H7 (cell line): ENCODE measurements at regions not wholly inside any gene's neighbourhood (a gene's known extent, or its start where the extent isn't known, plus 50 kb on each side); places are given as distances from the start of the nearest gene placed in this dataset.

ENCODE experiments used
- DNase-seq: peaks from one replicate; pipeline ENCODE4 v3.0.0; 2012
- H3K27me3 ChIP-seq: 2 replicates; pipeline ENCODE4 v1.6.0; 2011; ENCODE audit warnings: mild to moderate bottlenecking, low read length; ENCODE audit not compliant: control insufficient read depth, insufficient read depth
- H3K36me3 ChIP-seq: replicated peaks from 2 replicates; pipeline ENCODE4 v1.5.1; 2011; ENCODE audit warnings: low read length; ENCODE audit not compliant: control insufficient read depth, insufficient read depth
- H3K4me3 ChIP-seq: 2 replicates; pipeline ENCODE4 v1.5.1; 2011; ENCODE audit warnings: low read depth, mild to moderate bottlenecking, control low read depth, low read length, moderate library complexity; ENCODE audit not compliant: insufficient read depth

GRCh38 chr12:32033406-32033805 is 73.2 kb upstream of the BICD1 start:
- no peaks in the 10 kb centered on the region for H3K36me3 ChIP-seq
- no peaks in the 10 kb centered on the region for H3K27me3 ChIP-seq
- DNase-seq: no peak
- no peak overlapping the region for H3K4me3 ChIP-seq

- no peak for DNase-seq
- H3K4me3 ChIP-seq: no peak overlapping the region
- no peaks in the 10 kb centered on the region for H3K27me3 ChIP-seq
- no peaks in the 10 kb centered on the region for H3K36me3 ChIP-seq
Measured at GRCh38 chr12:32034045-32034444, 72.6 kb upstream of the BICD1 start.

DNA sequence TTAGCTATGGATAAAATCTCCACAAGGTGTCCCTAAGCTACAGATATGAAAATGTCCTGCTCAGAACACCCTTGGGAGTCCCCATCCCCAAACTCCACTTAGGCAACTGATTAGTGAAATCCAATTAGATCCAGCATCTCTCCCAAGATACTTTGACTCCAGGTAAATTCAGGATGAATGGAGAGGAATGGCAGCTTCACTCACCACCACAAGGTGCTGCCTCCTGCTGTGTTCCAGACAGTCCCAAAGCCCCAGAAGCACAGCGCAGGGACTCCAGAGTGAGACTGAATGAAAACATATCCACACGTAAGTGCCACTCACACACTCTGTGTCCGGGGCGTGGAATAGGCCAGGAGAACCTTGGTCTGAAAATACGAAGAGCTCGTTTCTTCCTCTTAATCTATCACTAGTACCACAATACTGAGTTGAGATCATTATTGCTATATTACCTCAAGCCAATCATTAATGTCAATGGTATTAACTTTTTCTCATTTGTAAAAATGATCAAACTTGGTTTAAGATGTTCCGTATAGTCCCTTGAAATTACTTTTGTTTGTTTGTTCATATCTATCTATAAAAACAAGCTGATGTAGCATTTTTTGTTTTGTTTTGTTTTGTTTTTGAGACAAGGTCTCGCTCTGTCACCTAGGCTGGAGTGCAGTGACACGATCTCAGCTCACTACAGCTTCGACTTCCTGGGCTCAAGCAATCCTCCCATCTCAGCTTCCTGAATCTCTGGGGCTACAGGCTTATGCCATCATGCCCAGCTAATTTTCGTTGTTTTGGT is 70.0 kb upstream of the BICD1 start:
- DNase-seq: peak; percentile 22
- H3K4me3 ChIP-seq: no peak overlapping the region

GRCh38 chr12:32039347-32039746 is 67.3 kb upstream of the BICD1 start:
- Histone ChIP-seq H3K36me3 (no peaks in the 10 kb centered on the region), H3K4me3 (no peak overlapping the region), H3K27me3 (no peaks in the 10 kb centered on the region)
- DNase-seq: peak; percentile 45

More for the DNA sequence above, 70.0 kb upstream of the BICD1 start:
- Histone ChIP-seq H3K36me3 (no peaks in the 10 kb centered on the region), H3K27me3 (no peaks in the 10 kb centered on the region)

DNA sequence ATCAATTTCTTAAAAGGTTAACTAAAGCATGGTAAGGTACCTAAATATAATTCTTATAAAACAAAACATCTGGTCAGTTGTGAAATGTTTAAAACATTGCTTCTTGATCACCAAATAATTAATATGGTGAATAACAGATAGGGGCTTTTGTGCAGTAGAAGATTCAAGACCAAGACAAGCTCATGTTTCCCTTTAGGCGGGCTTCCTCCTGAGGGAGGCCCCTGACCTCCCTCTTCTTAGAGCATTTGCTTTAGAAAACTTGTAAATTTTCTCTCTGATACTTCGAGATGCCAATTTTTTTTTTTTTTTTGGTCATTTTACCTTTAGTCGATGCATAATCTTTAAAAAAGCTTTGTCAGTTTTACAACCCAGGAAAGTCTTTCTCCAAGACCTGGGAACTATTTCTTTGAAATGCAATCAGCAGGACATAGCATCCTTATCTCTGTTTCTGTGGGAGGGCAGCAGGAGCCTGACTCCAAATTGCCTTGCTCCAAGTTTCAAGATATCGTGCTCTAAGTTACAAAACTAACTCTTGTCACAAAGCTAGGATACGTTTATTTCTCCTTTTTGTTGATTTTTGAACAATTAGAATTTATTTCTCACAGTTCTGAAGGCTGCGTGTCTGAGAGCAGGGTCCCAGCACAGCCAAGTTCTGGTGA is 66.6 kb upstream of the BICD1 start:
- H3K4me3 ChIP-seq: no peak overlapping the region
- DNase-seq: peak; percentile 37
- H3K36me3 ChIP-seq: no peaks in the 10 kb centered on the region
- H3K27me3 ChIP-seq: no peaks in the 10 kb centered on the region

DNA sequence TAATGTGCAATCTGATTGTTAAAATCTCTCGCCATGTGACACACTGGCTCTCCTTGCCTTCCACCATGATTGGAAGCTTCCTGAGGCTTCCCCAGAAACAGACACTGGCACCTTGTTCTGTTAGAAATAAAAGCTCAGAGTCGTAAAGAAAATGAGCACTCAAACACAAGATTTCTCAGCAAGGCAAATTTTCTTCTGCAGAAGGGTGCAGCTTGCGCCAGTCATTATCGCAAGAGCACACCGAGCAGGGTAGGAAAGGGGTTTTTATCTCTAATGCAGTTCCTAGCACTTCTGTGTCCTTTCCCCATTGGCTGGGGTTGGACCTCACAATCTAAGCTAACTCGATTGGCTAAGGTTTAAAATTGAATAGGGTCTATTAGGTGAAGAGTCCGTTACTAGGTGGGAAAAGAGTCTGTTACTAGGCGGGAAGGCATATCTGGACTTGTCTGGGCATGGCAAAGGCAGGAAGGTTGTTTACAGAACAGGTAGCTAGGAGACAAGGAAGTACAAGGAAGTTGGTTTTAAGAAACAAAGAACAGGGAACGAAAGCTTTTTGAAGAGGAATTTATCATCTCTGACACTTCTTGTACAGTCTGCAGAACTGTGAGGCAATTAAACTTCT is 62.6 kb upstream of the BICD1 start:
- H3K36me3 ChIP-seq: no peaks in the 10 kb centered on the region
- no peaks in the 10 kb centered on the region for H3K27me3 ChIP-seq
- H3K4me3 ChIP-seq: no peak overlapping the region
- no peak for DNase-seq

- no peak for DNase-seq
Measured at GRCh38 chr12:32047357-32048212, 59.1 kb upstream of the BICD1 start.

GRCh38 chr12:32048791-32049190 is 57.9 kb upstream of the BICD1 start:
- no peak for DNase-seq

More at GRCh38 chr12:32047357-32048212, 59.1 kb upstream of the BICD1 start:
- Histone ChIP-seq H3K36me3 (no peaks in the 10 kb centered on the region), H3K4me3 (no peak overlapping the region), H3K27me3 (no peaks in the 10 kb centered on the region)

DNA sequence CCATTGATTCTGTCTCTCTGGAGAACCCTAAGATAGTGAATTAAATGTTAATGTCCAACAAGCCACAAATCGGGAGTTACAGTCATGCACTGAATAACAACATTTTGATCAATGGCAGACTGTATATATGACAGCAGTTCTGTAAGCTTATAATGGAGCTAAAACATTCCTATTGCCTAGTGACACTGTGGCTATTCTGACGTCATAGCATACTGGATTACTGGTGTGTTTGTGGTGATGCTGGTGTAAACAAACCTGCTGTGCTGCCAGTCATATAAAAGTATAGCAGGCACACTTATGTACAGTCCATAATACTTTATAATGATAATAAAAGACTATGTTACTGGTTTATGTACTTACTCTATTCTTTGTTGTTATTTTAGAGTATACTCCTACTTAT is 56.7 kb upstream of the BICD1 start:
- Histone ChIP-seq H3K27me3 (no peaks in the 10 kb centered on the region), H3K36me3 (no peaks in the 10 kb centered on the region), H3K4me3 (no peak overlapping the region)
- no peak for DNase-seq

More at GRCh38 chr12:32048791-32049190, 57.9 kb upstream of the BICD1 start:
- Histone ChIP-seq H3K36me3 (no peaks in the 10 kb centered on the region), H3K27me3 (no peaks in the 10 kb centered on the region), H3K4me3 (no peak overlapping the region)

DNA sequence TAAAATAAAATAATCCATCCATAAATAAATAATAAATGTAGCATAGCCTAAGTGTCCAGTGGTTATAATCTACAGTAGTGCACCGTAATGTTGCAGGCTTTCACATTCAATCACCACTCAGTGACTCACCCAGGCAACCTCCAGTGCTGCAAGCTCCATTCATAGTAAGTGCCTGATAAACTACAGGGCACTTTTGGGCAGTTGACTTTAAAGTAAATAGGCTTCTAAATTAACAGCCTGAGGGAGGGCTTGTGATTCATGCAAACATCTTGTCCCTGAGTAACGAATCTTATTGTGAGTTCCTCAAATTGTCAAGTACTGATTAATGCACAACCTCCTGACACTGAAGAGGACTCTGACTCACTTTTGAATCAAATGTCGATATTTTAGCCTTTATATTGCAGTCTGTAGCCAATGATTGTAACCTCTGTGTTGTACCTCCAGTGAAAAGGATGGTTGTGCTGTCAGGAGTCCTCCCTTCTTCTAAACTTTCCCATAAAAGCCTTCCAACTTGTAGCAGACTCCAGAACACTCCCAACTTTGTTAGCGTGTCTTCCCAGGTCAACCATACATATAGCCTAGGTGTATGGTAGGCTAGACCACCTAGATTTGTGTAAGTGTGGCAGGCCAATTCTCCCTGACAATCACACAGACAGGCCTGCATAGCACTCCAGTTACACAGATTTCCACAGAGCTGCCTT is 55.0 kb upstream of the BICD1 start:
- no peak overlapping the region for H3K4me3 ChIP-seq
- no peak for DNase-seq
- no peaks in the 10 kb centered on the region for H3K36me3 ChIP-seq
- H3K27me3 ChIP-seq: no peaks in the 10 kb centered on the region

- no peaks in the 10 kb centered on the region for H3K36me3 ChIP-seq
- DNase-seq: no peak
- H3K4me3 ChIP-seq: no peak overlapping the region
- H3K27me3 ChIP-seq: no peaks in the 10 kb centered on the region
Measured at GRCh38 chr12:32052212-32052713, 54.4 kb upstream of the BICD1 start.

GRCh38 chr12:32053881-32054624 is 52.6 kb upstream of the BICD1 start:
- DNase-seq: no peak
- no peaks in the 10 kb centered on the region for H3K27me3 ChIP-seq
- no peak overlapping the region for H3K4me3 ChIP-seq
- no peaks in the 10 kb centered on the region for H3K36me3 ChIP-seq
